ENCODE measurements at regions not wholly inside any gene's neighbourhood (a gene's known extent, or its start where the extent isn't known, plus 50 kb on each side); places are given as distances from the start of the nearest gene placed in this dataset.

- no peaks in the 10 kb centered on the region for H3K4me1 ChIP-seq
- peaks cover 0 to 6% (median 0%) of the 10 kb centered on the region in 8 donors for H3K9me3 ChIP-seq
- no peak overlapping the region for H3K4me3 ChIP-seq
- no peak for DNase-seq
- intact Hi-C loops (cut with DNase I; ENCODE audit: low total_unique reads) = no loop called here
- 82 to 90% (median 87%) methylated on average over 4 of the region's 4 CpGs for WGBS, 5 donors
- H3K36me3 ChIP-seq = no peaks in the 10 kb centered on the region
- H3K27me3 ChIP-seq (replicated peaks in 1 of 7) = no peaks in the 10 kb centered on the region
- H3K27ac ChIP-seq = no peak overlapping the region
- peak in 3 of 11 experiments; percentile 17 to 26 (median 20) for TF ChIP-seq CTCF (IDR thresholded peaks at IDR 0.05 in 8 of 11, conservative IDR thresholded peaks at IDR 0.05 in 3 of 11)
- TF ChIP-seq POLR2AphosphoS5 (IDR thresholded peaks at IDR 0.05) = no peak
- no peak for TF ChIP-seq POLR2A (IDR thresholded peaks at IDR 0.05)
These were observed 693.8 kb downstream of the DNAH5 start for GRCh38 chr5:13250464-13251291.

DNA sequence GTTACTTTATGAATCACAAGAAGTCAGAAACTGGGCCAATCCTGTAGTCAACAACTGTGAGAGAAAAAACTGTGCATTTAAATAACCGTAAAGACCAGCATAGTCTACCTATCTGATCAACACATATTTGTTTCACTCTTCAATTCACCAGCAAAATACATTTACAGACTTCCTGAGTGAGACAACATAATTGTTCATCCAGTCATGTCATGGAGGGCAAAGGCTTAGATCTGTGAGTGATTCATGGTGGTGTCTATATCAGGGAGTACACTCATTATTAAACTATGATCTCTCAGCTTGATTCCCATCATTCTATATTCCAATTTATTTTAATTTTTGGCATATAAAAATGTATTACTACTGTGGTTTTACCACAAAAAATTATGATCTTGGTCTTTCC, 694.6 kb downstream of the DNAH5 start:
- Histone ChIP-seq H3K36me3 (no peaks in the 10 kb centered on the region), H3K4me1 (no peaks in the 10 kb centered on the region), H3K27me3 (replicated peaks in 1 of 7) (no peaks in the 10 kb centered on the region), H3K4me3 (no peak overlapping the region), H3K27ac (no peak overlapping the region), H3K9me3 (peaks cover 0 to 14% (median 0%) of the 10 kb centered on the region in 8 donors)
- no peak for DNase-seq
- intact Hi-C loops (cut with DNase I; ENCODE audit: low total_unique reads) = no loop called here
- 87 to 98% (median 94%) methylated on average over 1 of the region's 1 CpG for WGBS, 5 donors
- TF ChIP-seq CTCF (IDR thresholded peaks at IDR 0.05 in 8 of 11, conservative IDR thresholded peaks at IDR 0.05 in 3 of 11) (no peak), POLR2A (IDR thresholded peaks at IDR 0.05) (no peak), POLR2AphosphoS5 (IDR thresholded peaks at IDR 0.05) (no peak)

DNA sequence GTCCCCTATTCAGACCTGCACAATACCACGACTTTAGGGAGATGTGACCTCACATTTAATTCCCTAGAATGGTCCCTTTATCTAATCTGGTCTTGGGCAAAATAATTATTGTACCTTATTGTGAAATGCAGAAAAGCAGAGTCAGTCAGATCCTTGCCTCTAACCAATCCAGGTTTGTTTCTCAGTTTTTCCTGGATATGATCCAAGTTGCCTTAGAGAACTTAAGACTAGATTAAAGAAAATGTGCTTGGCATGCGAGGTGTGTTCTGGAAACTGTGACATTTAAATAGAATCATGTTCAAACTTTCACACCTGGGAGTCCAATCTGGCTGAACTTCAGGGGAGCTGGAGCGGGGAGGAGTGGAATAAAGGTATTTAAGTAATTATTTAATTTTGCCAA, 696.2 kb downstream of the DNAH5 start:
- peaks cover 0 to 25% (median 4%) of the 10 kb centered on the region in 8 donors for H3K9me3 ChIP-seq
- no peak overlapping the region for H3K27ac ChIP-seq
- no peak overlapping the region for H3K4me3 ChIP-seq
- no peaks in the 10 kb centered on the region for H3K36me3 ChIP-seq
- no peak for DNase-seq
- H3K4me1 ChIP-seq = no peaks in the 10 kb centered on the region
- H3K27me3 ChIP-seq (replicated peaks in 1 of 7) = no peaks in the 10 kb centered on the region
- intact Hi-C loops (cut with DNase I; ENCODE audit: low total_unique reads) = no loop called here
- WGBS, 5 donors = 59 to 77% (median 70%) methylated on average over 3 of the region's 3 CpGs
- no peak for TF ChIP-seq POLR2AphosphoS5 (IDR thresholded peaks at IDR 0.05)
- no peak for TF ChIP-seq POLR2A (IDR thresholded peaks at IDR 0.05)
- no peak for TF ChIP-seq CTCF (IDR thresholded peaks at IDR 0.05 in 8 of 11, conservative IDR thresholded peaks at IDR 0.05 in 3 of 11)

DNA sequence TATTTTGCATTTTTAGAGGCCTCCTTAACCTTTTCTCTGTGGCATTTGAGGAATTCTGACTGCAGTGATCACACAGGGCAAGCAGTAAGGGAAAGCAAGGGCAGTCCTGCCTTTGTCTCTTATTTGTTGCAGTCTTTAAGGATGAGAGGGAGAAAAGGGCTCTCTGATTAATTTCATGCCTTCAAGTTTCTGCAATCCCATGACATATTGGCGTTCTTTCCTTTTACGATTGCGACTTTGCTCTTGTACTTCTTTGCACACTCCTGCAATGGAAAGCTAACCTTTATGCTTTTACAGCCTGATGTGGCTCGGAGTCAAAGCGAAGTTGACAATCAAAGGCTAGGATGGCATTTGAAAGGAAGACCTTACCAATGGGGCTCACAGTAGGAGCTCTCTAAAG, 698.4 kb downstream of the DNAH5 start:
- DNase-seq = no peak
- Histone ChIP-seq H3K27ac (no peak overlapping the region), H3K36me3 (no peaks in the 10 kb centered on the region), H3K4me3 (no peak overlapping the region), H3K4me1 (no peaks in the 10 kb centered on the region), H3K9me3 (peaks cover 0 to 25% (median 4%) of the 10 kb centered on the region in 8 donors), H3K27me3 (replicated peaks in 1 of 7) (no peaks in the 10 kb centered on the region)
- TF ChIP-seq CTCF (IDR thresholded peaks at IDR 0.05 in 8 of 11, conservative IDR thresholded peaks at IDR 0.05 in 3 of 11) = no peak
- no peak for TF ChIP-seq POLR2A (IDR thresholded peaks at IDR 0.05)
- TF ChIP-seq POLR2AphosphoS5 (IDR thresholded peaks at IDR 0.05) = no peak
- intact Hi-C loops (cut with DNase I; ENCODE audit: low total_unique reads) = no loop called here
- 83 to 89% (median 86%) methylated on average over 5 of the region's 5 CpGs for WGBS, 5 donors
